GM18519 (cell line): ENCODE measurements at regions not wholly inside any gene's neighbourhood (a gene's known extent, or its start where the extent isn't known, plus 50 kb on each side); places are given as distances from the start of the nearest gene placed in this dataset.
"Not testable (repeated sequence)": the region's sequence is repeated elsewhere in the genome, so short reads cannot be mapped to it uniquely, and the experiment has no call there.

Experiments used
- ATAC-seq: cut with Tn5 transposase; IDR thresholded peaks from one replicate; pipeline ENCODE4 v1.9.1; 2021; ENCODE audit warnings: mild to moderate bottlenecking, moderate library complexity; ENCODE audit not compliant: unreplicated experiment, low FRiP score

- ATAC-seq, result no peak
Measured at GRCh38 chr10:21463436-21463835, 62.0 kb downstream of the SKIDA1 start.

- ATAC-seq, result no peak
Measured at GRCh38 chr10:21458126-21458871, 67.2 kb downstream of the SKIDA1 start.

DNA sequence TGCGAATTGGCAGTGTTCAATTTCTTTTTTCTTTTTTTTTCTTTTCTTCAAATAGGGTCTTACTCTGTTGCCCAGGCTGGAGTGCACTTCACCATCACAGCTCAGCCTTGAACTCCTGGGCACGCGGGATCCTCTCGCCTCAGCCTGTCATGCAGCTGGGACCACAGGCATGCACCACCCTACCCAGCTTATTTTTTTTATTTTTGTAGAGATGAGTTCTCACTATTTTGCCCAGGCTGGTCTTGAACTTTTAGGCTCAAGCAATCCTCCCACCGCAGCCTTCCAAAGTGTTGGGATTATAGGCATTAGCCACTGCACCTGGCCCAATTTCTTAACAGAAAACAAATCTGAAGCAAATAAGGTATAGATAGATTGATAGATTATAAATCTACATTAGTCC is 69.3 kb downstream of the SKIDA1 start:
- no peak for ATAC-seq

DNA sequence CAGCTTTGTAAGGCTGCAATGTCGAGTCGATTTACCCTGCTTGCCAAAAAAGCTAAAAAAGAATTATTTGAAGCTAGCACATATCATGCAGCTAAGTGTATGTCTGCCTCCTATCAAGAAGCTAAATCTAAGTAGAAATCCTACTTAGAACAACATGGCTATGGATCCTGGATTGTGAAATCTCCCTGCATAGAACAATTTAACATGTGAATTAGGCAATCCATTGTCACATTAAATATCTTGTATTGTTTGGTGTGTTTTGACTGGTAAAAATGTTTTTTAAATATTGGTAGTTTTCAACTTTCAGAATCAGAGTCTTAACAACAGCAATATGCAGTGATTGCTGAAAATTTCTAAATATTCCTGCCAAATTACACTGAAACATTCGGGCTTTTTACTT is 73.3 kb downstream of the SKIDA1 start:
- ATAC-seq, result no peak

- peak; percentile 85 for ATAC-seq
Measured at GRCh38 chr10:21449288-21449966, 76.1 kb downstream of the SKIDA1 start.

GRCh38 chr10:21445163-21445562 is 80.3 kb downstream of the SKIDA1 start:
- ATAC-seq, result no peak

GRCh38 chr10:21441625-21442024 is 83.9 kb downstream of the SKIDA1 start:
- ATAC-seq, result no peak

GRCh38 chr10:21438914-21439313 is 86.6 kb downstream of the SKIDA1 start:
- ATAC-seq, result not testable (repeated sequence)

DNA sequence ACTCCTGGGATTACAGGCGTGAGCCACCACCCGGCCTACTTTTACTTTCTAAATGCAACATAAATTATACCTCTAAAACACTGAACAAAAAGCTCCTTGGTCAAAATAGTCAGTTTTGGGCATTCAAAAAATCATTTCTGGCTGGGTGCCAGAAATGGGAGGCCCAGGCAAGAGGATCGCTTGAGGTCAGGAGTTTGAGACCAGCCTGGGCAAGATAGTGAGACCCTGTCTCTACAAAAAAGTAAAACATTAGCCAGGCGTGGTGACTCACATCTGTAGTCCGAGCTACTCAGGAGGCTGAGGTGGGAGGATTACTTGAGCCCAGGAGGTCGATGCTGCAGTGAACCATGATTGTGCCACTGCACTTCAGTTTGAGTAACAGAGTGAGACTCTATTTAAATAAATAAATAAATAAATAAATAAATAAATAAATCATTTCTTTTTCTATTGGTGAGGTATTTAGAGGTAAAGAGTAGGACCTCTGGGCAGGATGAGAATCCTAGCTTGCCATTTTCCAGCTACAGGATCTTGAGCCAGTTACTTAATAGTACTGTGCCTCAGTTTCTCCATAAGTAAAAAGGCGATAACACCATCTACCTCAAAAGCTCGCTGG is 87.6 kb downstream of the SKIDA1 start:
- no peak for ATAC-seq

- ATAC-seq, result no peak
Measured at GRCh38 chr10:21432266-21432665, 93.2 kb downstream of the SKIDA1 start.

DNA sequence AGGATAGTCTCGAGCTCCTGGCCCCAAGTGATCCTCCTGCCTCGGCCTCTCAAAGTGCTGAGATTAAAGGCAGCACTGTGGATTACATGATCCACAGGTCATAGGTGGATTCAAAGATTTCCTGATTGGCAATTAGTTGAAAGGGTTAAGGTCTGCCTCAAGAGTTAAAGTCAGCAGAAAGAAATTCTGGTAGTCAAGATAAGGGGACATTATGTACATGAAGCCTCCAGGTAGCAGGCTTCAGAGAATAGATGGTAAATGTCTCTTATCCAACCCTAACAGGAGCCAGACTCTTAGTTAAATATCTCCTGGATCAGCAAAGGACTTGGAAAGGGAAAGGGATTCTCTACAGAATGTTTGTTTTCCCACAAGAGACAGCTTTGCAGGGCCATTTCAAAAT is 93.7 kb downstream of the SKIDA1 start:
- no peak for ATAC-seq

DNA sequence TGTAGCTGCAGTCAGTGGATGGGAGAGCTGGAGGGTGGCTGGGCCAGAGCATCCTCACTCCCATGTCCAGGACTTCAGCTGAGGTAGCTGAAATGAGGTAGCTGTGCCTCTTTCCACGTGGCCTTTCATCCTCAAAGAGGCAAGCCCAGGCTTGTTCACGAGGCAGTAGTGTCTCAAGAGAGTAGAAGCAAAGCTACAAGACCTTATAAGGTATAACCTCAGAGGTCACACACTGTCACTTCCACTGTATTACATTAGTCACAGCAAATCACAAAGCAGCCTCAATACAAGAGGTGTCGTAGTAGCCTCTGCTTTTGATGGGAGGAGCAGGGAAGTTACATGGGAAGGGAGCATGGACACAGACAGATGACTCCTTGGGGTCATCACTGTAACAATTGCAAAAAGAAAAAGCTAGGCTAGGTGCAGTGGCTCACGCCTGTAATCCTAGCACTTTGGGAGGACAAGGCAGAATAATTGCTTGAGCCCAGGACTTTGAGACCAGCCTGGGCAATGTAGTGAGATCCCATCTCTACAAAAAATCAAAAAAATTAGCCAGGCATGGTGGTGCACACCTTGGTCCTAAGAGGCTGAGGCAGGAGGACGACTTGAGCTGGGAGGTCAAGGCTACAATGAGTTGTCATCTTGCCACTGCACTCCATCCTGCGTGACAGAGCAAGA is 97.5 kb downstream of the SKIDA1 start:
- peak; percentile 53 for ATAC-seq

DNA sequence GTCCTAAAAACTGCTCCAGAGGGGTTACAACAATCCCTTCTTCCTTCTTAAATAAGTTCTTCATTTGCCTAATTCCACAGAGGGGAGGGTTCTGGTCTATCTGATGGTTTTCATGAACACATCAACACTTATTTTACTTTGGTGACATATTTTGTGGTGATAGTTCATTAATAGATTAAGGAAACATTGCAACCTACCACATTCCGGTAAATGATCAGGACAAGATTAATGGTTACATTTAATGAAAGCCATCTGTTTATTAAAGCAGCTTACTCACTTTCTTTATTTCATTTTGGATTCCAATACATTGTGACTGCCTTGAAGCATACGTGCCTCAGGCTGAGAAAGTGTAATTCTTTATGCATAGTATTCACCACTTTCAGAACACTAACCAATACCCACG is 101.0 kb downstream of the SKIDA1 start:
- ATAC-seq, result no peak

- no peak for ATAC-seq
Measured at GRCh38 chr10:21423850-21424249, 101.6 kb downstream of the SKIDA1 start.

DNA sequence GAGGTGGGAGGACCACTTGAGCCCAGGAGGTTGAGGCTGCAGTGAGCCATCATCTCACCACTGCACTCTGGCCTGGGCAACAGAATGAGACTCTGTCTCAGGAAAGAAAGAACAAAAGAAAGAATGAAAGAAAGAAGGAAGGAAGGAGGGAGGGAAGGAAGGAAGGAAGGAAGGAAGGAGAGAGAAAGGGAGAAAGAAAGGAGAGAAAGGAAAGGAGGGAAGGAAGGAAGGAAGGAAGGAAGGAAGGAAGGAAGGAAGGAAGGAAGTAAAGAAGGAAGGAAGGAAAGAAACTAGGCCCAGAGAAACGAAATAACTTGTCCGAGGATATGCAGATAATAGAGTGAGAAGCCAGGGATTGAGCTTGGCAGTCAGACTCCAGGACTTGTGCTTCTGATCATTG is 102.1 kb downstream of the SKIDA1 start:
- no peak for ATAC-seq

DNA sequence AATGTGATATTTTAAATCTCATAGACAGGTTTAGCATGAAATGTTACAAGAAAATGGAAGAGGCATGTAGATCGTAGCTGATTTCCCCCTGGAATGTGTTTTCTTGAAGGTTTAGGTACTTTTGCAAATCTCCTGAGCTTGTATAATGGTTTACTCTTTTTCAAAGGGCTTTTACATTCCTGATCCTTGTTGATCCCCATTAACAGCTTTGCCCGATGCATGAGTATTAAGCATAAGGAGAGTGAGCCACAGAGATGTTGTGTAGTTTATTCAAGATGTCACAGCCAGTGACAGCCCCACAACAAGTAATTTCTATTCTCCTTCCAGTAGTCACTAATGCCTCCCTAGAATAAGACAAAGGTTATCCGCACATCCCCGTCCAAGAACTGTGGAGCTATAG is 103.7 kb downstream of the SKIDA1 start:
- no peak for ATAC-seq

DNA sequence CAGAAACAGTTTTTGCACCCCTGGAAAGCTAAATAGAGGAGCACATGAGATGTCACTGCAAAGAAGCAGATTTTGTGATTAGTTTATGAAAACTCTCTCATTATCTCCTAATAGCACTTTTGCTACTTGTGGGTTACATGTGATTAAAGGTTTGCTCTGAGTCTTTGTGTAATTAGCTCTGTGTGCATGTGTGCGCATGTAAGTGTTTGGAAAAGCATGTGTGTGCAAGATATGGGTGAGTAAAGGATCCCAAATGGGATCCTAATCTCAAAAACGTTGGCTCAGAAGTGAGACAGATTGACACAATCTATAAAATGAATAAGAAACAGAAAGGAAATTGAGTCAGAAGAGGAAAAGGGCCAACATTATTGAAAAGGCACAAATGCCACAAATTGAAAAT is 104.5 kb downstream of the SKIDA1 start:
- no peak for ATAC-seq

DNA sequence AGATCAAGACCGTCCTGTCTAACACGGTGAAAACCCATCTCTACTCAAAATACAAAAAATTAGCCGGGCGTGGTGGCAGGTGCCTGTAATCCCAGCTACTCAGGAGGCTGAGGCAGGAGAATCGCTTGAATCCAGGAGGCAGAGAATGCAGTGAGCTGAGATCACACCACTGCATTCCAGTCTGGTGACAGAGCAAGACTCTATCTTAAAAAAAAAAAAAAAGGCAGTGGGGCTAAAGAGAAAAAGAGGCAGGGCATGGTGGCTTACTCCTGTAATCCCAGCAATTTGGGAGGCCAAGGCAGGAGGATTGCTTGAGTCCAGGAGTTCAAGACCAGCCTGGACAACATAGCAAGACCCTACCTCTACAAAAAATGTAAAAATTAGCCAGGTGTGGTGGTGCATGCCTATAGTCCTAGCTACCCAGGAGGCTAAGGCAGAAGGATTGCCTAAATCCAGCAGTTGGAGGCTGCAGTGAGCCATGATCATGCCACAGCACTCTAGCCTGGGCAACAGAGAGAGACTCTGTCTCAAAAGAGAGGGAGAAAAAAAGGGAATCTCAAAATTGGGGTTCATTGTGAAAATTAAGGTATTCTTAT is 106.4 kb downstream of the SKIDA1 start:
- not testable (repeated sequence) for ATAC-seq

GRCh38 chr10:21417172-21417712 is 108.2 kb downstream of the SKIDA1 start:
- ATAC-seq, result no peak

DNA sequence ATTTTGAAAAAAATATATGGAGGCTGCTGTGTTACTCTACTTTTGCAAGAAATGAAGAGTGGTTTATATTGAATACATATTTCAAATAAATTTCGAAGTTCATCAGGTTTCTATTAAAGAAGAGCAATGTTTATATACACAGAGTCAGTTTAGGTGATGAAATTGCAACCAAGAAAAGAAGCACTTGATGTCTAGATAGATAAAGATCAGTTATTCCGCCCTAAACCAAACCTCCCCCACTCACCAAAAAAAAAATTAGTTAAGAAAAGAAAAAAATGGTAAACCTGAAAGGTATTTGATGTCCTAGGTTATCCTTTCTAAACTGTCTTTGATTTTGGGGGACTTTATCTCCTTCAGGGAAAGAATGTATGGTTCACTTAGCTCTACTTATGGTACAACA is 111.8 kb downstream of the SKIDA1 start:
- no peak for ATAC-seq

DNA sequence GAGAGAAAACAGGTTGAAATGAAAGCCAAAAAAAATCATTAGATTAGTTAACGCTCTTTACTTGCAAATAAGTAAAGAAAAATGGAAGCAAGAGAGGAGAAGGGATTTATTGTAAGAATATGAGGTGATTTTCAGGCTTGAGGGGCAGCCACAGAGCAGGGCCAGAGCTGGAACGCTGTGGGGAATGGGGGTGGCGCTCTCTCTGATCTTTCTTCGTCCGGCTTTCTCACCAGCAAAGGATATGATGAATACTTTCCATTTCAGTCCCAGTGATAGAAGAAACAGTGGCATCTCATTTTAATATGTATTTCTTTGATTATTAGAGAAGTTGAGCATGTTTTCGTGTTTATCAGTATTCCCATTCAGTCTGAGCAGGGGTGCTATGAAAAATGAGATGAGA is 112.2 kb downstream of the SKIDA1 start:
- ATAC-seq, result no peak
